ENCODE measurements at regions not wholly inside any gene's neighbourhood (a gene's known extent, or its start where the extent isn't known, plus 50 kb on each side); places are given as distances from the start of the nearest gene placed in this dataset.

- TF ChIP-seq CHD7 (IDR thresholded peaks at IDR 0.05; ENCODE audit: insufficient replicate concordance, low read length), result no peak
- TF ChIP-seq KDM4A (IDR thresholded peaks at IDR 0.05; ENCODE audit: low read depth, low read length, severe bottlenecking), result no peak
- TF ChIP-seq BCL11A (IDR thresholded peaks at IDR 0.05; ENCODE audit: low read depth in 2 of 2, low read length in 2 of 2), result no peak
- TF ChIP-seq GABPA (IDR thresholded peaks at IDR 0.05; ENCODE audit: borderline replicate concordance, insufficient read depth, low read length), result no peak
- no peak for TF ChIP-seq MAX (IDR thresholded peaks at IDR 0.05)
These were observed 181.2 kb downstream of the FOXA2 start (continued) for GRCh38 chr20:22403022-22403631.

Data from H1 (cell line).